HAP-1 (cell line): ENCODE measurements at regions not wholly inside any gene's neighbourhood (a gene's known extent, or its start where the extent isn't known, plus 50 kb on each side); places are given as distances from the start of the nearest gene placed in this dataset.

ENCODE experiments used
- DNase-seq, 2 experiments: peaks; one replicate each; pipeline ENCODE4 v3.0.0-alpha.2; 2016 to 2020; ENCODE audit warnings: low spot score in 2 of 2
- H3K27me3 ChIP-seq: fragments of 250-450 bp; sonication (Bioruptor Pico); 2 replicates; pipeline ENCODE4 v1.5.1; 2020; ENCODE audit warnings: low read depth, mild to moderate bottlenecking, moderate library complexity
- H3K36me3 ChIP-seq: fragments of 250-450 bp; sonication (Bioruptor Pico); replicated peaks from 2 replicates; pipeline ENCODE4 v1.5.1; 2020; ENCODE audit warnings: mild to moderate bottlenecking
- H3K4me1 ChIP-seq: fragments of 250-450 bp; sonication (Bioruptor Pico); 2 replicates; pipeline ENCODE4 v1.5.1; 2020; ENCODE audit warnings: mild to moderate bottlenecking
- H3K4me3 ChIP-seq: fragments of 250-450 bp; sonication (Bioruptor Pico); 2 replicates; pipeline ENCODE4 v1.5.1; 2020; ENCODE audit warnings: mild to moderate bottlenecking, moderate library complexity
- H3K9me3 ChIP-seq: fragments of 250-450 bp; sonication (Bioruptor Pico); 2 replicates; pipeline ENCODE4 v1.5.1; 2020; ENCODE audit warnings: mild to moderate bottlenecking, moderate library complexity
- in situ Hi-C: fragments of 300-500 bp; cut with MboI; formaldehyde crosslinking; loops from 3 replicates; pipeline ENCODE4 v1.14.3; 2020; ENCODE audit warnings: low sequenced_read_pairs, inconsistent platforms, mixed read lengths

GRCh38 chr5:173746047-173746646, 129.7 kb upstream of the BOD1 start:
- peak in 1 of 2 experiments; percentile 21 for DNase-seq
- no peaks in the 10 kb centered on the region for H3K36me3 ChIP-seq
- no peaks in the 10 kb centered on the region for H3K9me3 ChIP-seq
- peaks cover 4% of the 10 kb centered on the region for H3K4me1 ChIP-seq
- H3K27me3 ChIP-seq = no peaks in the 10 kb centered on the region
- no peak overlapping the region for H3K4me3 ChIP-seq
- in situ Hi-C loops = no loop called here

GRCh38 chr5:173747876-173748275, 131.4 kb upstream of the BOD1 start:
- Histone ChIP-seq H3K27me3 (no peaks in the 10 kb centered on the region), H3K36me3 (no peaks in the 10 kb centered on the region), H3K4me1 (peaks cover 4% of the 10 kb centered on the region), H3K9me3 (no peaks in the 10 kb centered on the region), H3K4me3 (no peak overlapping the region)
- in situ Hi-C loops = no loop called here
- DNase-seq = no peak

- H3K9me3 ChIP-seq = no peaks in the 10 kb centered on the region
- no peaks in the 10 kb centered on the region for H3K36me3 ChIP-seq
- H3K27me3 ChIP-seq = no peaks in the 10 kb centered on the region
- H3K4me1 ChIP-seq = peaks cover 4% of the 10 kb centered on the region
- in situ Hi-C loops = no loop called here
- DNase-seq = no peak
- H3K4me3 ChIP-seq = no peak overlapping the region
Observed at GRCh38 chr5:173750538-173751265, 134.3 kb upstream of the BOD1 start.

GRCh38 chr5:173751266-173751600, 134.8 kb upstream of the BOD1 start:
- DNase-seq = no peak
- no peaks in the 10 kb centered on the region for H3K36me3 ChIP-seq
- in situ Hi-C loops = no loop called here
- no peak overlapping the region for H3K4me3 ChIP-seq
- no peaks in the 10 kb centered on the region for H3K27me3 ChIP-seq
- no peaks in the 10 kb centered on the region for H3K9me3 ChIP-seq
- H3K4me1 ChIP-seq = no peaks in the 10 kb centered on the region; the same call in 1 of the 2 replicates

GRCh38 chr5:173752653-173753052, 135.5 kb upstream of the CPEB4 start:
- in situ Hi-C loops = no loop called here
- Histone ChIP-seq H3K36me3 (no peaks in the 10 kb centered on the region), H3K27me3 (no peaks in the 10 kb centered on the region), H3K9me3 (no peaks in the 10 kb centered on the region), H3K4me1 (no peaks in the 10 kb centered on the region), H3K4me3 (no peak overlapping the region)
- DNase-seq = no peak

GRCh38 chr5:173753307-173754168, 134.6 kb upstream of the CPEB4 start:
- Histone ChIP-seq H3K36me3 (no peaks in the 10 kb centered on the region), H3K4me1 (no peaks in the 10 kb centered on the region), H3K27me3 (no peaks in the 10 kb centered on the region), H3K4me3 (no peak overlapping the region), H3K9me3 (no peaks in the 10 kb centered on the region)
- no peak for DNase-seq
- in situ Hi-C loops = no loop called here

- no peak overlapping the region for H3K4me3 ChIP-seq
- H3K9me3 ChIP-seq = no peaks in the 10 kb centered on the region
- in situ Hi-C loops = no loop called here
- no peak for DNase-seq
- no peaks in the 10 kb centered on the region for H3K4me1 ChIP-seq
- H3K27me3 ChIP-seq = no peaks in the 10 kb centered on the region
- H3K36me3 ChIP-seq = no peaks in the 10 kb centered on the region
Observed at GRCh38 chr5:173755319-173755718, 132.8 kb upstream of the CPEB4 start.

- Histone ChIP-seq H3K9me3 (no peaks in the 10 kb centered on the region), H3K4me1 (no peaks in the 10 kb centered on the region), H3K27me3 (no peaks in the 10 kb centered on the region), H3K36me3 (no peaks in the 10 kb centered on the region), H3K4me3 (no peak overlapping the region)
- in situ Hi-C loops = no loop called here
- no peak for DNase-seq
Observed at GRCh38 chr5:173757403-173758209, 130.5 kb upstream of the CPEB4 start.

- H3K27me3 ChIP-seq = no peaks in the 10 kb centered on the region
- H3K4me1 ChIP-seq = no peaks in the 10 kb centered on the region
- H3K9me3 ChIP-seq = no peaks in the 10 kb centered on the region
- in situ Hi-C loops = no loop called here
- no peak overlapping the region for H3K4me3 ChIP-seq
- H3K36me3 ChIP-seq = no peaks in the 10 kb centered on the region
- no peak for DNase-seq
Observed at GRCh38 chr5:173758676-173759075, 129.5 kb upstream of the CPEB4 start.

- no peak overlapping the region for H3K4me3 ChIP-seq
- H3K27me3 ChIP-seq = no peaks in the 10 kb centered on the region
- no peaks in the 10 kb centered on the region for H3K9me3 ChIP-seq
- in situ Hi-C loops = no loop called here
- H3K36me3 ChIP-seq = no peaks in the 10 kb centered on the region
- DNase-seq = no peak
- no peaks in the 10 kb centered on the region for H3K4me1 ChIP-seq
Observed at GRCh38 chr5:173759691-173760090, 128.5 kb upstream of the CPEB4 start.

GRCh38 chr5:173760461-173761177, 127.5 kb upstream of the CPEB4 start:
- in situ Hi-C loops = no loop called here
- DNase-seq = no peak

GRCh38 chr5:173761178-173761513, 127.0 kb upstream of the CPEB4 start:
- Histone ChIP-seq H3K4me3 (no peak overlapping the region), H3K36me3 (no peaks in the 10 kb centered on the region), H3K9me3 (no peaks in the 10 kb centered on the region), H3K4me1 (no peaks in the 10 kb centered on the region), H3K27me3 (no peaks in the 10 kb centered on the region)
- no peak for DNase-seq
- in situ Hi-C loops = no loop called here

More at GRCh38 chr5:173760461-173761177, 127.5 kb upstream of the CPEB4 start:
- H3K4me3 ChIP-seq = no peak overlapping the region
- no peaks in the 10 kb centered on the region for H3K9me3 ChIP-seq
- no peaks in the 10 kb centered on the region for H3K36me3 ChIP-seq
- no peaks in the 10 kb centered on the region for H3K4me1 ChIP-seq
- no peaks in the 10 kb centered on the region for H3K27me3 ChIP-seq

- no peak overlapping the region for H3K4me3 ChIP-seq
- no peaks in the 10 kb centered on the region for H3K27me3 ChIP-seq
- in situ Hi-C loops = no loop called here
- no peak for DNase-seq
- no peaks in the 10 kb centered on the region for H3K4me1 ChIP-seq
- H3K36me3 ChIP-seq = no peaks in the 10 kb centered on the region
- no peaks in the 10 kb centered on the region for H3K9me3 ChIP-seq
Observed at GRCh38 chr5:173762045-173762444, 126.1 kb upstream of the CPEB4 start.
